Panc1 (cell line): ENCODE measurements at regions not wholly inside any gene's neighbourhood (a gene's known extent, or its start where the extent isn't known, plus 50 kb on each side); places are given as distances from the start of the nearest gene placed in this dataset.

Source experiments
- ATAC-seq: fragments of 200-7000 bp; cut with Tn5 transposase; 2 replicates; pipeline ENCODE4 v1.9.1; 2020; ENCODE audit warnings: mild to moderate bottlenecking, moderate library complexity
- BruUV-seq: library from RNA; stranded (reverse); fragments of 400-500 nt; replicated peaks from 2 replicates; lab custom pipeline; 2021; lab: Mats Ljungman, UMichigan
- CTCF ChIA-PET: fragments of 300-600 bp; sonication (Branson Sonifier 250); formaldehyde crosslinking; loops from one replicate; lab custom pipeline; 2022; ENCODE audit warnings: antibody characterized with exemption; lab: Charles Lee
- POLR2A ChIA-PET: fragments of 300-600 bp; sonication (Branson Sonifier 250); formaldehyde crosslinking; loops from one replicate; lab custom pipeline; 2022; ENCODE audit warnings: antibody characterized with exemption; lab: Charles Lee
- DNase-seq: peaks from one replicate; pipeline ENCODE4 v3.0.0-alpha.2; 2010; ENCODE audit warnings: low read depth, low spot score
- H3K27ac ChIP-seq: 2 replicates; pipeline ENCODE4 v1.5.1; 2011; ENCODE audit warnings: mild to moderate bottlenecking, low read length, inconsistent platforms
- H3K27me3 ChIP-seq: fragments of 200-500 bp; sonication (Bioruptor generic); 2 replicates; pipeline ENCODE4 v1.6.0; 2014; ENCODE audit warnings: low read length, inconsistent platforms; ENCODE audit not compliant: control insufficient read depth, insufficient read depth
- H3K36me3 ChIP-seq: fragments of 200-500 bp; sonication (Bioruptor generic); 2 replicates; pipeline ENCODE4 v1.5.1; 2014; ENCODE audit warnings: inconsistent platforms, mild to moderate bottlenecking, low read length, moderate library complexity; ENCODE audit not compliant: control insufficient read depth, insufficient read depth
- H3K4me1 ChIP-seq: 2 replicates; pipeline ENCODE4 v1.5.1; 2011; ENCODE audit warnings: inconsistent platforms, mild to moderate bottlenecking, low read length, moderate library complexity; ENCODE audit not compliant: control insufficient read depth, insufficient read depth
- H3K4me3 ChIP-seq, 2 experiments: 2 replicates each; pipeline ENCODE4 v1.5.1; 2011 to 2012; ENCODE audit warnings: low read depth in 2 of 2, low read length in 2 of 2, mild to moderate bottlenecking in 2 of 2, inconsistent platforms in 1 of 2, moderate library complexity in 1 of 2
- H3K9me3 ChIP-seq: fragments of 200-500 bp; sonication (Bioruptor generic); 2 replicates; pipeline ENCODE4 v1.5.1; 2014; ENCODE audit warnings: low read depth, mild to moderate bottlenecking, inconsistent platforms, low read length, moderate library complexity; ENCODE audit not compliant: control insufficient read depth, insufficient read depth
- POLR2AphosphoS5 ChIP-seq: IDR thresholded peaks from 2 replicates; pipeline ENCODE4 v1.6.1; 2012; ENCODE audit warnings: mild to moderate bottlenecking, low read depth, low read length, moderate library complexity
- SIN3A ChIP-seq: IDR thresholded peaks from 2 replicates; pipeline ENCODE4 v1.6.1; 2012; ENCODE audit warnings: low read depth, mild to moderate bottlenecking, low read length, moderate library complexity, borderline replicate concordance; ENCODE audit not compliant: insufficient read depth
- TCF7L2 ChIP-seq: IDR thresholded peaks from 2 replicates; pipeline ENCODE4 v1.6.1; 2011; ENCODE audit warnings: mild to moderate bottlenecking, low read depth, low read length, inconsistent platforms
- in situ Hi-C: cut with HindIII; loops from 2 replicates; pipeline ENCODE4 v1.10.0; 2016; ENCODE audit warnings: low sequenced_read_pairs, low pct_unique_long_range_greater_than_20kb
- intact Hi-C: fragments of 100-400 bp; cut with micrococcal nuclease; formaldehyde crosslinking; loops from one replicate; pipeline ENCODE4 v1.10.0; 2022; ENCODE audit not compliant: unreplicated experiment
- TF ChIP-seq, protein P1 (sequence below), 2 experiments: IDR thresholded peaks; 2 replicates each; pipeline ENCODE4 v1.6.1; 2011 to 2012; ENCODE audit warnings: low read depth in 2 of 2, control low read depth in 1 of 2, low read length in 1 of 2, mild to moderate bottlenecking in 1 of 2, moderate library complexity in 1 of 2; ENCODE audit not compliant: insufficient read depth in 1 of 2
- TF ChIP-seq, protein P2 (sequence below): fragments of 450-650 bp; IDR thresholded peaks from 2 replicates; pipeline ENCODE4 v1.5.1; 2017; ENCODE audit warnings: mild to moderate bottlenecking

DNA sequence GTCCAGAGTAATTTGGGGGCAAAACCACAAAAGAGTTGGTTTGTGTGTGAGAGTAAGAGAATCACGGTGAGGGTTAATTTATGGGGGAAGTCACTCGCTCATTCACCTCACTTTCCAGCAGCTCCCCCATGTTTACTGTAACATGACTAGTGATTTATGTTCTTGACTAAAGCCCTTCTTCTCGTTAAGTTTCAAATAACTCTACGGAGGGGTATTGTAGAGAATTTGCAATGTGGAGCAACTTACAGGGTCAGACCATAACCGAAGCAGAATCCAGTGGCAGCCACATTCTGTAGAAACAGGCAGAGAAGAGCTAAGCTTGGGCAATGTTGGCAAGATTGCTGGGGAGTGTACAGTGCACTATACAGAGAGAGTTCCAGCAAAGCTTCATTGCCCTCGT is 760.6 kb downstream of the IRX1 start:
- Histone ChIP-seq H3K27ac (no peak overlapping the region), H3K36me3 (no peaks in the 10 kb centered on the region), H3K4me3 (no peak overlapping the region), H3K9me3 (no peaks in the 10 kb centered on the region), H3K27me3 (no peaks in the 10 kb centered on the region), H3K4me1 (no peaks in the 10 kb centered on the region)
- in situ Hi-C loops (no loop called here), intact Hi-C loops (no loop called here)
- POLR2A ChIA-PET, result no interaction called here
- DNase-seq, result no peak
- TF ChIP-seq, protein P1, sequence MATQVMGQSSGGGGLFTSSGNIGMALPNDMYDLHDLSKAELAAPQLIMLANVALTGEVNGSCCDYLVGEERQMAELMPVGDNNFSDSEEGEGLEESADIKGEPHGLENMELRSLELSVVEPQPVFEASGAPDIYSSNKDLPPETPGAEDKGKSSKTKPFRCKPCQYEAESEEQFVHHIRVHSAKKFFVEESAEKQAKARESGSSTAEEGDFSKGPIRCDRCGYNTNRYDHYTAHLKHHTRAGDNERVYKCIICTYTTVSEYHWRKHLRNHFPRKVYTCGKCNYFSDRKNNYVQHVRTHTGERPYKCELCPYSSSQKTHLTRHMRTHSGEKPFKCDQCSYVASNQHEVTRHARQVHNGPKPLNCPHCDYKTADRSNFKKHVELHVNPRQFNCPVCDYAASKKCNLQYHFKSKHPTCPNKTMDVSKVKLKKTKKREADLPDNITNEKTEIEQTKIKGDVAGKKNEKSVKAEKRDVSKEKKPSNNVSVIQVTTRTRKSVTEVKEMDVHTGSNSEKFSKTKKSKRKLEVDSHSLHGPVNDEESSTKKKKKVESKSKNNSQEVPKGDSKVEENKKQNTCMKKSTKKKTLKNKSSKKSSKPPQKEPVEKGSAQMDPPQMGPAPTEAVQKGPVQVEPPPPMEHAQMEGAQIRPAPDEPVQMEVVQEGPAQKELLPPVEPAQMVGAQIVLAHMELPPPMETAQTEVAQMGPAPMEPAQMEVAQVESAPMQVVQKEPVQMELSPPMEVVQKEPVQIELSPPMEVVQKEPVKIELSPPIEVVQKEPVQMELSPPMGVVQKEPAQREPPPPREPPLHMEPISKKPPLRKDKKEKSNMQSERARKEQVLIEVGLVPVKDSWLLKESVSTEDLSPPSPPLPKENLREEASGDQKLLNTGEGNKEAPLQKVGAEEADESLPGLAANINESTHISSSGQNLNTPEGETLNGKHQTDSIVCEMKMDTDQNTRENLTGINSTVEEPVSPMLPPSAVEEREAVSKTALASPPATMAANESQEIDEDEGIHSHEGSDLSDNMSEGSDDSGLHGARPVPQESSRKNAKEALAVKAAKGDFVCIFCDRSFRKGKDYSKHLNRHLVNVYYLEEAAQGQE (IDR thresholded peaks at IDR 0.05; ENCODE audit: insufficient read depth in 1 of 2, low read depth in 2 of 2, low read length in 1 of 2), result no peak
- TF ChIP-seq SIN3A, result no peak
- no peak for TF ChIP-seq POLR2AphosphoS5
- TF ChIP-seq, protein P2, sequence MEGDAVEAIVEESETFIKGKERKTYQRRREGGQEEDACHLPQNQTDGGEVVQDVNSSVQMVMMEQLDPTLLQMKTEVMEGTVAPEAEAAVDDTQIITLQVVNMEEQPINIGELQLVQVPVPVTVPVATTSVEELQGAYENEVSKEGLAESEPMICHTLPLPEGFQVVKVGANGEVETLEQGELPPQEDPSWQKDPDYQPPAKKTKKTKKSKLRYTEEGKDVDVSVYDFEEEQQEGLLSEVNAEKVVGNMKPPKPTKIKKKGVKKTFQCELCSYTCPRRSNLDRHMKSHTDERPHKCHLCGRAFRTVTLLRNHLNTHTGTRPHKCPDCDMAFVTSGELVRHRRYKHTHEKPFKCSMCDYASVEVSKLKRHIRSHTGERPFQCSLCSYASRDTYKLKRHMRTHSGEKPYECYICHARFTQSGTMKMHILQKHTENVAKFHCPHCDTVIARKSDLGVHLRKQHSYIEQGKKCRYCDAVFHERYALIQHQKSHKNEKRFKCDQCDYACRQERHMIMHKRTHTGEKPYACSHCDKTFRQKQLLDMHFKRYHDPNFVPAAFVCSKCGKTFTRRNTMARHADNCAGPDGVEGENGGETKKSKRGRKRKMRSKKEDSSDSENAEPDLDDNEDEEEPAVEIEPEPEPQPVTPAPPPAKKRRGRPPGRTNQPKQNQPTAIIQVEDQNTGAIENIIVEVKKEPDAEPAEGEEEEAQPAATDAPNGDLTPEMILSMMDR, result no peak
- TF ChIP-seq TCF7L2, result no peak
- CTCF ChIA-PET, result no interaction called here
- BruUV-seq, result no TSS peak
- no peak for ATAC-seq

DNA sequence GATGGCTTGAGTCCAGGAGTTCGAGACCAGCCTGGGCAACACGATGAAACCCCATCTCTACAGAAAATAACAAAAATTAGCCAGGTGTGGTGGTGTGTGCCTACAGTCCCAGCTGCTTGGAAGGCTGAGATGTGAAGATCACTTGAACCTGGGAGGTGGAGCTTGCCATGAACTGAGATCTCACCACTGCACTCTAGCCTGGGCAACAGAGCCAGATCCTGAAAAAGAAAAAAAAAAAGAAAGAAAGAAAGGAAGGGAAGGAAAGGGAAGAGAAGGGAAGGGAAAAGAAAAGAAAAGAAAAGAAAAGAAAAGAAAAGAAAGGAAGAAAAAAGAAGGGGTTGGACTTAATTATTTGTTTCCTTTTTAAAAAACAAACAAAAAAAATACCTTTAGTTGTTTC is 764.2 kb downstream of the IRX1 start:
- H3K27me3 ChIP-seq, result no peaks in the 10 kb centered on the region
- no TSS peak for BruUV-seq
- H3K4me3 ChIP-seq, result no peak overlapping the region
- no peak for ATAC-seq
- H3K4me1 ChIP-seq, result no peaks in the 10 kb centered on the region
- H3K36me3 ChIP-seq, result no peaks in the 10 kb centered on the region
- CTCF ChIA-PET, result no interaction called here
- in situ Hi-C loops, result no loop called here
- no peaks in the 10 kb centered on the region for H3K9me3 ChIP-seq
- intact Hi-C loops, result no loop called here
- DNase-seq, result no peak
- POLR2A ChIA-PET, result no interaction called here
- TF ChIP-seq, protein P2, result no peak
- TF ChIP-seq SIN3A (no peak), POLR2AphosphoS5 (no peak), TCF7L2 (no peak)
- TF ChIP-seq, protein P1 (IDR thresholded peaks at IDR 0.05; ENCODE audit: insufficient read depth in 1 of 2, low read depth in 2 of 2, low read length in 1 of 2), result no peak
- no peak overlapping the region for H3K27ac ChIP-seq
